KMS-11 (cell line): ENCODE measurements at regions not wholly inside any gene's neighbourhood (a gene's known extent, or its start where the extent isn't known, plus 50 kb on each side); places are given as distances from the start of the nearest gene placed in this dataset.

Experiments
- H2AFZ ChIP-seq: fragments of 200-600 bp; sonication (generic); 2 replicates; pipeline ENCODE4 v1.6.1; 2016; ENCODE audit warnings: antibody characterized with exemption, mixed run types, low read depth
- H3K27ac ChIP-seq: fragments of 200-600 bp; sonication (generic); 2 replicates; pipeline ENCODE4 v1.6.1; 2016; ENCODE audit warnings: mild to moderate bottlenecking, mixed run types
- H3K27me3 ChIP-seq: fragments of 200-600 bp; sonication (generic); 2 replicates; pipeline ENCODE4 v1.6.1; 2017; ENCODE audit warnings: mild to moderate bottlenecking, low read depth, mixed run types, moderate library complexity; ENCODE audit not compliant: insufficient read depth
- H3K36me3 ChIP-seq: fragments of 200-600 bp; sonication (generic); 2 replicates; pipeline ENCODE4 v1.6.1; 2017; ENCODE audit warnings: mild to moderate bottlenecking, mixed run types; ENCODE audit not compliant: insufficient read depth
- H3K4me1 ChIP-seq: fragments of 200-600 bp; sonication (generic); 2 replicates; pipeline ENCODE4 v1.6.1; 2016; ENCODE audit warnings: mild to moderate bottlenecking, low read depth, mixed run types; ENCODE audit not compliant: poor library complexity, severe bottlenecking
- H3K4me2 ChIP-seq: fragments of 200-600 bp; sonication (generic); 2 replicates; pipeline ENCODE4 v1.7.0; 2016; ENCODE audit warnings: mild to moderate bottlenecking, mixed run types
- H3K4me3 ChIP-seq: fragments of 200-600 bp; sonication (generic); IDR thresholded peaks from 2 replicates; pipeline ENCODE4 v1.6.1; 2017; ENCODE audit warnings: low read depth, low read length, mixed read lengths; ENCODE audit not compliant: insufficient read depth
- H3K79me2 ChIP-seq: fragments of 200-600 bp; sonication (generic); 2 replicates; pipeline ENCODE4 v1.6.1; 2016; ENCODE audit warnings: low read depth, mixed run types; ENCODE audit not compliant: insufficient read depth
- H3K9ac ChIP-seq: fragments of 200-600 bp; sonication (generic); 2 replicates; pipeline ENCODE4 v1.6.1; 2016; ENCODE audit warnings: mild to moderate bottlenecking, mixed run types
- H4K20me1 ChIP-seq: fragments of 200-600 bp; sonication (generic); 2 replicates; pipeline ENCODE4 v1.6.1; 2016; ENCODE audit warnings: mild to moderate bottlenecking, mixed run types; ENCODE audit not compliant: insufficient read depth
- CTCF ChIP-seq: fragments of 200-600 bp; sonication (generic); conservative IDR thresholded peaks from 2 replicates; pipeline ENCODE4 v1.6.1; 2017; ENCODE audit warnings: low read depth, mild to moderate bottlenecking, antibody characterized with exemption, low read length, moderate library complexity, mixed read lengths

- peaks cover 4% of the 10 kb centered on the region for H3K4me1 ChIP-seq
- no peaks in the 10 kb centered on the region for H3K79me2 ChIP-seq
- no peaks in the 10 kb centered on the region for H3K27me3 ChIP-seq
- H2AFZ ChIP-seq, result no peak overlapping the region
- no peaks in the 10 kb centered on the region for H4K20me1 ChIP-seq
- no peak overlapping the region for H3K9ac ChIP-seq
- no peak overlapping the region for H3K27ac ChIP-seq
- no peak for TF ChIP-seq CTCF
- no peaks in the 10 kb centered on the region for H3K36me3 ChIP-seq
- H3K4me2 ChIP-seq, result no peak overlapping the region
- H3K4me3 ChIP-seq, result no peak overlapping the region
These were observed 89.6 kb downstream of the HDGFL1 start for GRCh38 chr6:22658934-22659333.

GRCh38 chr6:22664968-22665367 is 95.6 kb downstream of the HDGFL1 start:
- no peaks in the 10 kb centered on the region for H3K27me3 ChIP-seq
- H3K27ac ChIP-seq, result no peak overlapping the region
- no peaks in the 10 kb centered on the region for H3K4me1 ChIP-seq
- H3K36me3 ChIP-seq, result no peaks in the 10 kb centered on the region
- H3K4me2 ChIP-seq, result no peak overlapping the region
- no peaks in the 10 kb centered on the region for H4K20me1 ChIP-seq
- no peak overlapping the region for H2AFZ ChIP-seq
- TF ChIP-seq CTCF, result no peak
- H3K4me3 ChIP-seq, result no peak overlapping the region
- no peaks in the 10 kb centered on the region for H3K79me2 ChIP-seq
- no peak overlapping the region for H3K9ac ChIP-seq

GRCh38 chr6:22666021-22666420 is 96.7 kb downstream of the HDGFL1 start:
- no peaks in the 10 kb centered on the region for H4K20me1 ChIP-seq
- no peak overlapping the region for H2AFZ ChIP-seq
- no peak overlapping the region for H3K4me2 ChIP-seq
- H3K27me3 ChIP-seq, result no peaks in the 10 kb centered on the region
- H3K27ac ChIP-seq, result no peak overlapping the region
- TF ChIP-seq CTCF, result no peak
- no peak overlapping the region for H3K4me3 ChIP-seq
- H3K4me1 ChIP-seq, result no peaks in the 10 kb centered on the region
- H3K79me2 ChIP-seq, result no peaks in the 10 kb centered on the region
- no peaks in the 10 kb centered on the region for H3K36me3 ChIP-seq
- H3K9ac ChIP-seq, result no peak overlapping the region

- Histone ChIP-seq H3K79me2 (no peaks in the 10 kb centered on the region), H3K9ac (no peak overlapping the region), H3K4me1 (no peaks in the 10 kb centered on the region), H3K27ac (no peak overlapping the region), H3K27me3 (no peaks in the 10 kb centered on the region), H2AFZ (no peak overlapping the region), H3K4me3 (no peak overlapping the region), H3K36me3 (no peaks in the 10 kb centered on the region), H4K20me1 (no peaks in the 10 kb centered on the region), H3K4me2 (no peak overlapping the region)
- TF ChIP-seq CTCF, result no peak
These were observed 97.2 kb downstream of the HDGFL1 start for GRCh38 chr6:22666586-22666985.

GRCh38 chr6:22667855-22668254 is 98.5 kb downstream of the HDGFL1 start:
- no peaks in the 10 kb centered on the region for H3K4me1 ChIP-seq
- no peaks in the 10 kb centered on the region for H3K27me3 ChIP-seq
- H3K4me3 ChIP-seq, result no peak overlapping the region
- TF ChIP-seq CTCF, result no peak
- no peaks in the 10 kb centered on the region for H3K79me2 ChIP-seq
- H3K36me3 ChIP-seq, result no peaks in the 10 kb centered on the region
- H3K4me2 ChIP-seq, result no peak overlapping the region
- no peaks in the 10 kb centered on the region for H4K20me1 ChIP-seq
- no peak overlapping the region for H2AFZ ChIP-seq
- no peak overlapping the region for H3K9ac ChIP-seq
- no peak overlapping the region for H3K27ac ChIP-seq
